Testis (tissue), 2 donors: ENCODE measurements at regions not wholly inside any gene's neighbourhood (a gene's known extent, or its start where the extent isn't known, plus 50 kb on each side); places are given as distances from the start of the nearest gene placed in this dataset.

ENCODE experiments used
- DNase-seq: peaks from one replicate; pipeline ENCODE4 v3.0.0-alpha.2; 2019
- H3K27ac ChIP-seq, 2 donors: fragments of 200-600 bp; sonication (generic); one replicate each; pipeline ENCODE4 v1.5.1; 2019
- H3K27me3 ChIP-seq: fragments of 200-600 bp; sonication (generic); one replicate; pipeline ENCODE4 v1.5.1; 2019
- H3K36me3 ChIP-seq: fragments of 200-600 bp; sonication (generic); one replicate; pipeline ENCODE4 v1.5.1; 2017; ENCODE audit warnings: low read depth; ENCODE audit errors: missing control alignments
- H3K4me1 ChIP-seq: fragments of 200-600 bp; sonication (generic); one replicate; pipeline ENCODE4 v1.5.1; 2019
- H3K4me3 ChIP-seq, 2 donors: fragments of 200-600 bp; sonication (generic); one replicate each; pipeline ENCODE4 v1.5.1; 2017 to 2019
- H3K9me3 ChIP-seq: fragments of 200-600 bp; sonication (generic); one replicate; pipeline ENCODE4 v1.5.1; 2017
- CTCF ChIP-seq, 3 experiments: fragments of 450-650 bp in 2 of 3; fragments of 200-600 bp in 1 of 3; sonication (generic) in 1 of 3; IDR thresholded peaks; one replicate each; pipeline ENCODE4 v1.5.1; 2016 to 2019; ENCODE audit warnings: antibody characterized with exemption in 3 of 3, mild to moderate bottlenecking in 2 of 3, moderate library complexity in 1 of 3
- POLR2A ChIP-seq: fragments of 450-650 bp; IDR thresholded peaks from one replicate; pipeline ENCODE4 v1.6.1; 2017; ENCODE audit warnings: antibody characterized with exemption, mild to moderate bottlenecking, moderate library complexity
- WGBS, 2 donors: methylation state at CpG; one replicate each; pipeline ENCODE4 v1.1.5; 2018; 5-methylcytosine and 5-hydroxymethylcytosine counted together
- intact Hi-C: fragments of 100-400 bp; cut with DNase I; formaldehyde crosslinking; loops from one replicate; pipeline ENCODE4 v1.15.1; 2023; ENCODE audit warnings: low total_unique reads

GRCh38 chr3:189076449-189076848, 95.3 kb upstream of the TPRG1 start:
- H3K36me3 ChIP-seq, result no peaks in the 10 kb centered on the region
- 89 to 91% methylated on average over 1 of the region's 1 CpG for WGBS, 2 donors
- no peaks in the 10 kb centered on the region for H3K4me1 ChIP-seq
- no peak overlapping the region for H3K27ac ChIP-seq
- no peak overlapping the region for H3K4me3 ChIP-seq
- intact Hi-C loops, result no loop called here
- H3K9me3 ChIP-seq, result no peaks in the 10 kb centered on the region
- no peak for DNase-seq
- no peaks in the 10 kb centered on the region for H3K27me3 ChIP-seq
- TF ChIP-seq CTCF (IDR thresholded peaks at IDR 0.05), result no peak
- no peak for TF ChIP-seq POLR2A

DNA sequence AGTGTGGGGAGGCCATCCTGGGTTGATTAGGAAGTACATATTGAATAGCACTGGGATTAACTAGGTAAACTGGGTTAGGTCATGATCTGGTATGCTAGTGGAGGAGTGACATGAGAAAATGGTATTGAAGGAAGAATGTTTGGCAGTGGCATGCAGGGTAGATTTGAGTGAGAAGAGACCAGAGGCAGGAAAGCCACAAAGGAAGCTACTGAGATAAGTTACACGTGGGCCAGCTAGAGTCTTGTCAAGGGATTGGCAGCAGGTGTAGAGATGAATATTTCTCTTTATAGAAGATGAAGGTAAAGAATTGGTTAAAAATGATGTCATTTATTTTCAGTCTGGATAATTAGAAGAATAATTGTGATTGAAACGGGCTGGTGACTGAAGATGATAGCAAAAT, 91.0 kb upstream of the TPRG1 start:
- Histone ChIP-seq H3K27me3 (no peaks in the 10 kb centered on the region), H3K4me1 (no peaks in the 10 kb centered on the region), H3K9me3 (no peaks in the 10 kb centered on the region), H3K4me3 (no peak overlapping the region), H3K36me3 (no peaks in the 10 kb centered on the region), H3K27ac (no peak overlapping the region)
- intact Hi-C loops, result no loop called here
- no peak for TF ChIP-seq POLR2A
- TF ChIP-seq CTCF (IDR thresholded peaks at IDR 0.05), result no peak
- DNase-seq, result no peak
- 74 to 76% methylated on average over 2 of the region's 2 CpGs for WGBS, 2 donors

- H3K36me3 ChIP-seq, result no peaks in the 10 kb centered on the region
- H3K4me1 ChIP-seq, result no peaks in the 10 kb centered on the region
- no peak overlapping the region for H3K4me3 ChIP-seq
- no peaks in the 10 kb centered on the region for H3K27me3 ChIP-seq
- WGBS, 2 donors, result 81 to 91% methylated on average over 7 of the region's 7 CpGs
- TF ChIP-seq CTCF (IDR thresholded peaks at IDR 0.05) (no peak), POLR2A (no peak)
- intact Hi-C loops, result no loop called here
- H3K9me3 ChIP-seq, result no peaks in the 10 kb centered on the region
- DNase-seq, result no peak
- H3K27ac ChIP-seq, result no peak overlapping the region
These were observed 88.9 kb upstream of the TPRG1 start for GRCh38 chr3:189082666-189083427.

DNA sequence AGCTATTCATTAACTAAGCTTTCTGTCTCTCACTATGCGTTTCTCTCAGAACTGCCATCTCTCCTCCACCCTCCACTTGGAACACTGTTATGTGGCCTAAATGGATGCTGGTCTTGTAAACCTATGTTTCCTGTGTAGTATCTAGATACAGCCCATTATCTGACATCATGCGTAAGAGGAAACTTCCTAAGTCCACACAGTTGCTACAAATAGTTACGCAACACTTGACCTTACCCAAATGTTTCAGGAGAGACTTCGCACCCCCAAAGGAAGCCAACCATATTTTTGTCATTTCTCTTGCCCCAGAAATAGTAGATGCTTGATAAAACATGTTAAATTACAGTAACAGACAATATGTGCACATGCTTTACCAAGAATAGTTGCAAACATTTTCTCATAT, 87.2 kb upstream of the TPRG1 start:
- Histone ChIP-seq H3K4me1 (no peaks in the 10 kb centered on the region), H3K4me3 (no peak overlapping the region), H3K27me3 (no peaks in the 10 kb centered on the region), H3K36me3 (no peaks in the 10 kb centered on the region), H3K9me3 (no peaks in the 10 kb centered on the region), H3K27ac (no peak overlapping the region)
- intact Hi-C loops, result no loop called here
- 85 to 94% methylated on average over 4 of the region's 4 CpGs for WGBS, 2 donors
- TF ChIP-seq CTCF (IDR thresholded peaks at IDR 0.05) (no peak), POLR2A (no peak)
- DNase-seq, result no peak

- no peak for DNase-seq
- Histone ChIP-seq H3K4me3 (no peak overlapping the region), H3K4me1 (peaks cover 4% of the 10 kb centered on the region), H3K27me3 (no peaks in the 10 kb centered on the region), H3K27ac (no peak overlapping the region), H3K9me3 (no peaks in the 10 kb centered on the region), H3K36me3 (no peaks in the 10 kb centered on the region)
- TF ChIP-seq CTCF (IDR thresholded peaks at IDR 0.05) (no peak), POLR2A (no peak)
- intact Hi-C loops, result no loop called here
- 85 to 88% methylated on average over 4 of the region's 4 CpGs for WGBS, 2 donors
These were observed 79.2 kb upstream of the TPRG1 start for GRCh38 chr3:189092547-189092946.
